HTR-8/SVneo (cell line): ENCODE measurements at regions not wholly inside any gene's neighbourhood (a gene's known extent, or its start where the extent isn't known, plus 50 kb on each side); places are given as distances from the start of the nearest gene placed in this dataset.

ENCODE experiments used
- DNase-seq: peaks from one replicate; pipeline ENCODE4 v3.0.0; 2011; ENCODE audit warnings: low spot score, mixed read lengths; ENCODE audit not compliant: insufficient read length
- FAIRE-seq: peaks from 2 replicates; lab custom pipeline; 2011; peaks lifted over from hg19 to GRCh38; lab: Jason Lieb, UNC

- DNase-seq, result no peak
- FAIRE-seq, result no peak
Observed at GRCh38 chr2:37779611-37780386, 108.4 kb upstream of the CDC42EP3 start.

GRCh38 chr2:37780387-37780676 is 108.9 kb upstream of the CDC42EP3 start:
- DNase-seq, result no peak
- FAIRE-seq, result no peak

- FAIRE-seq, result peak; percentile 83
- DNase-seq, result peak; percentile 54
Observed at GRCh38 chr2:37781028-37781427, 109.6 kb upstream of the CDC42EP3 start.

- FAIRE-seq (no peak), DNase-seq (no peak)
Observed at GRCh38 chr2:37782155-37782673, 110.8 kb upstream of the CDC42EP3 start.

GRCh38 chr2:37782721-37783371 is 111.4 kb upstream of the CDC42EP3 start:
- FAIRE-seq (no peak), DNase-seq (no peak)

- DNase-seq, result no peak
- no peak for FAIRE-seq
Observed at GRCh38 chr2:37783545-37783944, 112.1 kb upstream of the CDC42EP3 start.

- no peak for FAIRE-seq
Observed at GRCh38 chr2:37784071-37784758, 112.8 kb upstream of the CDC42EP3 start.

GRCh38 chr2:37784759-37785149 is 113.3 kb upstream of the CDC42EP3 start:
- DNase-seq (no peak), FAIRE-seq (no peak)

More at GRCh38 chr2:37784071-37784758, 112.8 kb upstream of the CDC42EP3 start:
- DNase-seq, result no peak

GRCh38 chr2:37786191-37786698 is 114.8 kb upstream of the CDC42EP3 start:
- DNase-seq (no peak), FAIRE-seq (no peak)

- DNase-seq, result no peak
Observed at GRCh38 chr2:37786854-37787253, 115.4 kb upstream of the CDC42EP3 start.

GRCh38 chr2:37788602-37789209 is 117.3 kb upstream of the CDC42EP3 start:
- DNase-seq, result no peak
- FAIRE-seq, result no peak

More at GRCh38 chr2:37786854-37787253, 115.4 kb upstream of the CDC42EP3 start:
- FAIRE-seq, result no peak

GRCh38 chr2:37790019-37790418 is 118.6 kb upstream of the CDC42EP3 start:
- no peak for DNase-seq
- peak; percentile 20 for FAIRE-seq

- FAIRE-seq, result peak; percentile 52
- no peak for DNase-seq
Observed at GRCh38 chr2:37790462-37790861, 119.0 kb upstream of the CDC42EP3 start.

GRCh38 chr2:37792366-37792765 is 120.9 kb upstream of the CDC42EP3 start:
- FAIRE-seq (no peak), DNase-seq (no peak)

- no peak for FAIRE-seq
- no peak for DNase-seq
Observed at GRCh38 chr2:37793004-37793403, 121.6 kb upstream of the CDC42EP3 start.

- DNase-seq (no peak), FAIRE-seq (no peak)
Observed at GRCh38 chr2:37794717-37795116, 123.3 kb upstream of the CDC42EP3 start.

- no peak for FAIRE-seq
- no peak for DNase-seq
Observed at GRCh38 chr2:37795456-37795855, 124.0 kb upstream of the CDC42EP3 start.

- no peak for FAIRE-seq
- DNase-seq, result peak; percentile 50
Observed at GRCh38 chr2:37795938-37796337, 124.5 kb upstream of the CDC42EP3 start.

GRCh38 chr2:37796481-37796880 is 125.0 kb upstream of the CDC42EP3 start:
- FAIRE-seq (no peak), DNase-seq (no peak)

GRCh38 chr2:37797081-37797480 is 125.6 kb upstream of the CDC42EP3 start:
- FAIRE-seq, result no peak
- DNase-seq, result no peak
